CD4-positive, alpha-beta memory T cell (primary cell): ENCODE measurements at regions not wholly inside any gene's neighbourhood (a gene's known extent, or its start where the extent isn't known, plus 50 kb on each side); places are given as distances from the start of the nearest gene placed in this dataset.

ENCODE experiments used
- CTCF ChIA-PET: fragments of 350-600 bp; sonication (Branson Sonifier 250); formaldehyde crosslinking; loops from one replicate; lab custom pipeline; 2021; ENCODE audit warnings: inconsistent platforms; ENCODE audit not compliant: partially characterized antibody; lab: Charles Lee
- POLR2A ChIA-PET: fragments of 350-600 bp; sonication (Branson Sonifier 250); formaldehyde crosslinking; loops from one replicate; lab custom pipeline; 2021; ENCODE audit not compliant: partially characterized antibody; lab: Charles Lee
- DNase-seq, 5 donors: peaks; one replicate each; pipeline versions ENCODE4 v3.0.0 to v3.0.0-alpha.2; 2020 to 2022; ENCODE audit warnings: mixed read lengths in 1 of 5
- H3K27ac ChIP-seq: one replicate; pipeline ENCODE4 v1.7.0; 2013; ENCODE audit warnings: low read depth, low read length
- H3K27me3 ChIP-seq: 2 replicates; pipeline ENCODE4 v1.7.0; 2013; ENCODE audit warnings: mild to moderate bottlenecking, low read length, moderate library complexity; ENCODE audit not compliant: insufficient read depth
- H3K36me3 ChIP-seq: 2 replicates; pipeline ENCODE4 v1.7.0; 2013; ENCODE audit warnings: mild to moderate bottlenecking, low read length, moderate library complexity; ENCODE audit not compliant: insufficient read depth
- H3K4me1 ChIP-seq: 2 replicates; pipeline ENCODE4 v1.7.0; 2013; ENCODE audit warnings: mild to moderate bottlenecking, low read length, moderate library complexity; ENCODE audit not compliant: insufficient read depth
- H3K4me3 ChIP-seq, 2 donors: one replicate each; pipeline ENCODE4 v1.7.0; 2013; ENCODE audit warnings: low read length in 2 of 2, mild to moderate bottlenecking in 1 of 2
- H3K9me3 ChIP-seq, 2 donors: one replicate each; pipeline ENCODE4 v1.7.0; 2013; ENCODE audit warnings: low read length in 2 of 2, control low read depth in 1 of 2; ENCODE audit not compliant: control insufficient read depth in 1 of 2
- H3K27ac Mint-ChIP-seq, 7 donors: one replicate each; pipeline ENCODE4 v1.8.0; 2020 to 2021; ENCODE audit warnings: mixed read lengths in 7 of 7, mild to moderate bottlenecking in 6 of 7, inconsistent platforms in 3 of 7, moderate library complexity in 3 of 7
- H3K27me3 Mint-ChIP-seq, 2 donors: one replicate each; pipeline ENCODE4 v1.8.0; 2020 to 2021; ENCODE audit warnings: mixed read lengths in 2 of 2
- H3K36me3 Mint-ChIP-seq, 2 donors: one replicate each; pipeline ENCODE4 v1.8.0; 2020 to 2021; ENCODE audit warnings: mixed read lengths in 2 of 2, inconsistent platforms in 1 of 2, mild to moderate bottlenecking in 1 of 2
- H3K4me1 Mint-ChIP-seq, 4 donors: one replicate each; pipeline ENCODE4 v1.8.0; 2020 to 2021; ENCODE audit warnings: mixed read lengths in 4 of 4, mild to moderate bottlenecking in 1 of 4
- H3K4me3 Mint-ChIP-seq, 8 donors: one replicate each; pipeline ENCODE4 v1.8.0; 2020 to 2021; ENCODE audit warnings: mixed read lengths in 8 of 8, mild to moderate bottlenecking in 7 of 8, moderate library complexity in 6 of 8, inconsistent platforms in 3 of 8
- H3K9me3 Mint-ChIP-seq, 8 donors: one replicate each; pipeline ENCODE4 v1.8.0; 2020 to 2021; ENCODE audit warnings: mixed read lengths in 8 of 8, mild to moderate bottlenecking in 5 of 8, inconsistent platforms in 3 of 8, moderate library complexity in 1 of 8
- intact Hi-C: fragments of 100-400 bp; cut with micrococcal nuclease; formaldehyde crosslinking; loops from one replicate; pipeline ENCODE4 v1.15.1; 2023

DNA sequence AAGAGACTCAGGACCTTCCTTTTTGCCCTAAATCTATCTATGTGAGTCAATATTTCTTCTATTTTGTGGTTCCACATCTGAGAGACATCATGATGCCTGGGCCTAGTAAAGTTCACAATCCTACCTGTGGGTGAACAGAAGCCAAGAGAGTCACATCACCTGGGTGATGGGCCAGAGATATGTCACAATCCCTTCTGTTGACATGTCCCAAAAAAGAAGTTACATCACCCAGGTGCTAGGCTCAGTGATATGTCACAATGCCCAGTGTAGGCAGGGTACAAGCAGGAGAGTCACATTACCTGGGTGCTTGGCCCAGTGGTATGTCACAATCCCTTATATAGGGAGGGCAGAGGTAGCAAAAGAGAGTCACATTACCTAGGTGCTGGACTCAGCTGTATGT is 2101.9 kb downstream of the TP53TG3F start:
- intact Hi-C loops = no loop called here
- Histone ChIP-seq H3K27me3 (no peaks in the 10 kb centered on the region), H3K9me3 (peaks cover 0 to 11% of the 10 kb centered on the region in 2 donors), H3K4me3 (no peak overlapping the region), H3K36me3 (no peaks in the 10 kb centered on the region), H3K4me1 (no peaks in the 10 kb centered on the region), H3K27ac (no peak overlapping the region)
- no peaks in the 10 kb centered on the region for H3K4me1 Mint-ChIP-seq
- H3K4me3 Mint-ChIP-seq = no peak overlapping the region
- POLR2A ChIA-PET = no interaction called here
- H3K27me3 Mint-ChIP-seq = no peaks in the 10 kb centered on the region
- CTCF ChIA-PET = no interaction called here
- no peak overlapping the region for H3K27ac Mint-ChIP-seq
- no peaks in the 10 kb centered on the region for H3K36me3 Mint-ChIP-seq
- peaks cover 6 to 39% (median 23%) of the 10 kb centered on the region in 8 donors for H3K9me3 Mint-ChIP-seq
- DNase-seq = no peak

DNA sequence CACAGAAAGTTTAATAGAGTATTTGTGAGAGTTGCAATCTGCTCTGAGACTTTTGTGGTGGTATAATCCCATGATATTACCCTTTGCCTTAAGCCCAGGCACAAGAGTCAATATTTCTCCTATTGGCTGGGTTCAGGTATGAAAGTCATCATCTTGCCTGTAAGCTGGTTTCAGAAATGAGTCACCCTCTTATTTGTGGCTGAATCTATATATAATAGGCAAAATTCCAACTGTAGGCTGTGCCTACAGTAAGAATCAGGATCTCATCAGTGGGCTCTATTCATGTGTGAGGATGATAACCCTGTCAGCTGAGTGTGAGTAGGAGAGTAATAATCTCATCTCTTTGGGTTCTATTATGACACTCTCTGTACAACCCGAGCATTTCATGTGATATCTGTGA is 2103.1 kb downstream of the TP53TG3F start:
- Histone ChIP-seq H3K27ac (no peak overlapping the region), H3K36me3 (no peaks in the 10 kb centered on the region), H3K27me3 (no peaks in the 10 kb centered on the region), H3K4me1 (no peaks in the 10 kb centered on the region), H3K9me3 (peaks cover 0 to 18% of the 10 kb centered on the region in 2 donors), H3K4me3 (no peak overlapping the region)
- POLR2A ChIA-PET = no interaction called here
- no peaks in the 10 kb centered on the region for H3K27me3 Mint-ChIP-seq
- DNase-seq = no peak
- H3K36me3 Mint-ChIP-seq = no peaks in the 10 kb centered on the region
- H3K4me1 Mint-ChIP-seq = no peaks in the 10 kb centered on the region
- intact Hi-C loops = no loop called here
- H3K4me3 Mint-ChIP-seq = no peak overlapping the region
- CTCF ChIA-PET = no interaction called here
- H3K27ac Mint-ChIP-seq = no peak overlapping the region
- H3K9me3 Mint-ChIP-seq = peaks cover 6 to 39% (median 26%) of the 10 kb centered on the region in 8 donors

DNA sequence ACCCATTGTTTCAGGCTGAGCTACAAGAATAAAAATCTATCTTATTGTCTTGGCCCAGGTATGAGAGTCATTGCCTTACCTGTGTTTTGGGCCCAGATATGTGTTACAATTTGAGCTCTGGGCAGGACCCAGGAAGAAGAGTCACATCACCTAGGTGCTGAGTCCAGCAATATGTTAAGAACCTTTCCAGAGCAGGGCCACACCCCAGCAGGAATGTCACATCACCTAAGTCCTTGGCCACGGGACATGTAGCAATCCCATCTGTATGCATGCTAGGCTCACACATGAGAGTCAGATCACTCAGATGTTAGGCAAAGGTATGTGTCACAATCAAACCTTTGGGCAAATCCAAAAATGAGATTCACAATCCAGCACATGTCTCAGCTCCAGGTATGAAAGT is 2103.5 kb downstream of the TP53TG3F start:
- POLR2A ChIA-PET = no interaction called here
- Histone ChIP-seq H3K36me3 (no peaks in the 10 kb centered on the region), H3K27ac (no peak overlapping the region), H3K27me3 (no peaks in the 10 kb centered on the region), H3K4me3 (no peak overlapping the region), H3K4me1 (no peaks in the 10 kb centered on the region), H3K9me3 (peaks cover 0 to 15% of the 10 kb centered on the region in 2 donors)
- Mint-ChIP-seq H3K4me1 (no peaks in the 10 kb centered on the region), H3K36me3 (no peaks in the 10 kb centered on the region), H3K4me3 (no peak overlapping the region), H3K27ac (no peak overlapping the region), H3K27me3 (no peaks in the 10 kb centered on the region), H3K9me3 (peaks cover 6 to 41% (median 27%) of the 10 kb centered on the region in 8 donors)
- intact Hi-C loops = no loop called here
- CTCF ChIA-PET = no interaction called here
- DNase-seq = no peak

DNA sequence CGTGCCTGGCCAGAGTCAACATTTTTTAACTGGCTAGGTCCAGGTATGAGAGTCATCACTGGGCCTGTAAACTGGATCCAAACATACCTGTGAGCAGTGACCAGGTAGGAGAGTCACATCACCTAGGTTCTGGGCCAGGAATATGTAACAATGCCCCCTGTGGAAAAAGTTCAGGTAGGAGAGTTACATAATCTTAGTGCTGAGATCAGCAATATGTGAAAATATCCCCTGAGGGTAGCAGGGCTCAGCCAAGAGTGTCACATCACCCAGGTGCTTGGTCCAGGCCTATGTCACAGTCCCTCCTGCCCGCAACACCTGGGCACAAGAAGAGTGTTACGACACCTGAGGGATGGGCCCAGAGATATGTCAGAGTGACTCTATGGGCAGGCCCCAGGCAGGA is 2104.7 kb downstream of the TP53TG3F start:
- H3K36me3 ChIP-seq = no peaks in the 10 kb centered on the region
- no peak overlapping the region for H3K27ac ChIP-seq
- H3K4me3 ChIP-seq = no peak overlapping the region
- no peaks in the 10 kb centered on the region for H3K4me1 Mint-ChIP-seq
- H3K27ac Mint-ChIP-seq = no peak overlapping the region
- H3K27me3 ChIP-seq = no peaks in the 10 kb centered on the region
- H3K9me3 Mint-ChIP-seq = peaks cover 9 to 44% (median 26%) of the 10 kb centered on the region in 8 donors
- H3K4me1 ChIP-seq = no peaks in the 10 kb centered on the region
- H3K4me3 Mint-ChIP-seq = no peak overlapping the region
- no peak for DNase-seq
- ChIA-PET POLR2A (no interaction called here), CTCF (no interaction called here)
- no peaks in the 10 kb centered on the region for H3K27me3 Mint-ChIP-seq
- H3K36me3 Mint-ChIP-seq = no peaks in the 10 kb centered on the region
- intact Hi-C loops = no loop called here
- H3K9me3 ChIP-seq = peaks cover 0 to 16% of the 10 kb centered on the region in 2 donors

DNA sequence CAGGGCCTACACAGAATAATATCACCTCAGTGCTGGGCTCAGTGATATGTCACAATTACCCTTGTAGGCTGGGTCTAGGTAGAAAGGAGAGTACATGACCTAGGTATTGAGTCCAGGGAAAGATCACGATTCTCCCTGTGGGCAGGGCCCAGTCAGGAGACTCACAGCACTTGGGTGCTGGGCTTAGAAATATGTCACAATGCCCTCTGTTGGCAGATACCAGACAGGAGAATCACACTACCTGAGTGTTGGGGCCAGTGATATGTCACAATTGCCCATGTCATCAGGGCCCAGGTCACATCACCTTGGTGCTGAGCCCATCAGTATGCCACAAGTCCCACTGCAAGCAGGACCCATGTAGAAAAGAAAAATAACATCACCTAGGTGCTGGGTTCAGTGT is 2105.5 kb downstream of the TP53TG3F start:
- DNase-seq = no peak
- intact Hi-C loops = no loop called here
- no peaks in the 10 kb centered on the region for H3K36me3 Mint-ChIP-seq
- CTCF ChIA-PET = no interaction called here
- POLR2A ChIA-PET = no interaction called here
- Histone ChIP-seq H3K36me3 (no peaks in the 10 kb centered on the region), H3K4me3 (no peak overlapping the region), H3K9me3 (peaks cover 0 to 13% of the 10 kb centered on the region in 2 donors), H3K27ac (no peak overlapping the region), H3K4me1 (no peaks in the 10 kb centered on the region), H3K27me3 (no peaks in the 10 kb centered on the region)
- no peaks in the 10 kb centered on the region for H3K4me1 Mint-ChIP-seq
- no peak overlapping the region for H3K27ac Mint-ChIP-seq
- no peak overlapping the region for H3K4me3 Mint-ChIP-seq
- H3K27me3 Mint-ChIP-seq = no peaks in the 10 kb centered on the region
- peaks cover 9 to 41% (median 20%) of the 10 kb centered on the region in 8 donors for H3K9me3 Mint-ChIP-seq

DNA sequence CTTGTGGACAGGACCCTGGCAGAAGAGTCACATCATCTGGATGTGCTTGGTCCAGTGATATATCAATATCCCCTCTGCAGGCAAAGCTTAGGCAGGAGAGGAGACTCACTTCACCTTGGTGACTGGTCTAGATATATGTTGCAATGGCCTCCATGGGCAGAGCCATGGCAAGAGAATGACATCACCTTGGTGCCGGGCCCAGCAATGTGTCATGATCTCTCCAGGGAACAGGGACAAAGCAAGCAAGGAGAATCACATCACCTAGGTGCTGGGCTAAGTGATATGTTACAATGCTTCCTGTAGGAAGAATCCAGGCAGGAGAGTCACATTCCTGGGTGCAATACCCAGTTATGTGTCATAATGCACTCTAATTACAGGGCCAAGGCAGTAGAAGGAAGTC is 2106.2 kb downstream of the TP53TG3F start:
- H3K27ac ChIP-seq = no peak overlapping the region
- intact Hi-C loops = no loop called here
- no peaks in the 10 kb centered on the region for H3K27me3 ChIP-seq
- Mint-ChIP-seq H3K4me1 (no peaks in the 10 kb centered on the region), H3K36me3 (no peaks in the 10 kb centered on the region), H3K27ac (peak overlapping the region in 1 of 7 donors; percentile 67), H3K4me3 (no peak overlapping the region), H3K9me3 (peaks cover 7 to 43% (median 20%) of the 10 kb centered on the region in 8 donors), H3K27me3 (no peaks in the 10 kb centered on the region)
- peaks cover 0 to 12% of the 10 kb centered on the region in 2 donors for H3K9me3 ChIP-seq
- CTCF ChIA-PET = no interaction called here
- H3K36me3 ChIP-seq = no peaks in the 10 kb centered on the region
- DNase-seq = no peak
- H3K4me3 ChIP-seq = no peak overlapping the region
- no peaks in the 10 kb centered on the region for H3K4me1 ChIP-seq
- POLR2A ChIA-PET = no interaction called here

DNA sequence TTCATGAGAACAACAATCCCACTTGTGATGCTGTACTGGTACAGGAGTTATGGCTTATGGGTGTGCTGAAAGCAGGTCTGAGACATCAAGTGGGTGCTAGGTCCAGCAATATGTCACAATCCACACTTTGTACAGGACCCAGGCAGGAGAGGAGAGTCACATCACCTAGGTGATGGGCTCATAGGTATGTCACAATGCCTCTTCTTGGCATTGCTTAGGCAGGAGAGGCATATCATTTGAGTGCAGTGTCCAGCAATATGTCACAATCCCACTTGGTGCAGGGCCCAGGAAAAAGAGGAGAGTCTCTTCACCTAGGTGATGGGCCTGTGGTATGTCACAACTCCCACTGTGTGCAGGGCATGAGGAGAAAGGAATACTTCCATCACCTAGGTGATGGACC is 2110.0 kb downstream of the TP53TG3F start:
- Mint-ChIP-seq H3K9me3 (peaks cover 4 to 55% (median 31%) of the 10 kb centered on the region in 8 donors), H3K4me1 (no peaks in the 10 kb centered on the region), H3K4me3 (no peak overlapping the region), H3K27ac (no peak overlapping the region), H3K36me3 (no peaks in the 10 kb centered on the region), H3K27me3 (no peaks in the 10 kb centered on the region)
- no peaks in the 10 kb centered on the region for H3K4me1 ChIP-seq
- ChIA-PET POLR2A (no interaction called here), CTCF (no interaction called here)
- H3K9me3 ChIP-seq = peaks cover 0 to 12% of the 10 kb centered on the region in 2 donors
- H3K27ac ChIP-seq = no peak overlapping the region
- intact Hi-C loops = no loop called here
- no peak for DNase-seq
- H3K4me3 ChIP-seq = no peak overlapping the region
- H3K36me3 ChIP-seq = no peaks in the 10 kb centered on the region
- no peaks in the 10 kb centered on the region for H3K27me3 ChIP-seq

DNA sequence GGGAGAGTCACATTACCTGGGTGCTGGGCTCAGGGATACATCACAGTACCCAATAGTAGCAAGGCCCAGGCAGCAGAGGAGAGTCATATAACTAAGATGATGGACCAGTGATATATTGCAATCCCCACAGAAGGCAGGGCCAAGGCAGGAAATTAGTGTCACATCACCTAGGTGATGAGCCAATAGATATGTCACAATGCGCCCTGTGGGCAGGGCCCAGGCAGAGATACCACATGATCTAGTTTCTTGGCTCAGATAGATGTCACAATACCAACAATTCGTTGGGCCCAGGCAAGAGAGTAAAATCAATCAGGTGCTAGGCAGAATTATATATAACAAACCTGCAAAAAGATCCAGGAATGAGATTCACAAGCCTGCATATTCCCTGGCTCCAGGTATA is 2111.5 kb downstream of the TP53TG3F start:
- Histone ChIP-seq H3K27ac (no peak overlapping the region), H3K9me3 (peaks cover 0 to 12% of the 10 kb centered on the region in 2 donors), H3K4me3 (no peak overlapping the region), H3K27me3 (no peaks in the 10 kb centered on the region), H3K4me1 (no peaks in the 10 kb centered on the region), H3K36me3 (no peaks in the 10 kb centered on the region)
- Mint-ChIP-seq H3K27ac (no peak overlapping the region), H3K4me3 (no peak overlapping the region), H3K4me1 (peaks cover 0 to 3% (median 0%) of the 10 kb centered on the region in 4 donors), H3K9me3 (peaks cover 4 to 54% (median 26%) of the 10 kb centered on the region in 8 donors), H3K27me3 (no peaks in the 10 kb centered on the region), H3K36me3 (no peaks in the 10 kb centered on the region)
- POLR2A ChIA-PET = no interaction called here
- intact Hi-C loops = no loop called here
- DNase-seq = no peak
- CTCF ChIA-PET = no interaction called here
